ENCODE measurements at regions not wholly inside any gene's neighbourhood (a gene's known extent, or its start where the extent isn't known, plus 50 kb on each side); places are given as distances from the start of the nearest gene placed in this dataset.

DNA sequence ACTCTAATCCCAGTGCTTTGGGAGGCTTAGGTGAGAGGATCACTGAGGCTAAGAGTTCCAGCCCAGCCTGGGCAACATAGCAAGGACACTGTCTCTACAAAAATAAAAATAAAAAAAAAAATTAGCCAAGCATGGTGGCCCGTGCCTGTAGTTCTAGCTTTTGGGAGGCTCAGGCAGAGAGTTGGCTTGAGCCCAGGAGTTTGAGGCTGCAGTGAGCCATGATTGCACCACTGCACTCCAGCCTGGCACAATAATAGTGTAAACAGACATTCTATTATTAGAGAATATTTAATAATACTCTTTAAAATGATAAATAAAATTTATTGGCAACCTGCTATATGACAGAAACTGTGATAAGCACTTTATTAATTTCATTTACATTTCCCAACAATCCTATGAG lies 908.9 kb downstream of the TUSC7 start:
- DNase-seq (ENCODE audit: extremely low read depth in 1 of 4, low spot score in 3 of 4) (no peak), FAIRE-seq (no peak), ATAC-seq (no peak)
- no peak overlapping the region for H3K4me2 ChIP-seq (ENCODE audit: insufficient read depth, low read length)
- TF ChIP-seq, protein P1, sequence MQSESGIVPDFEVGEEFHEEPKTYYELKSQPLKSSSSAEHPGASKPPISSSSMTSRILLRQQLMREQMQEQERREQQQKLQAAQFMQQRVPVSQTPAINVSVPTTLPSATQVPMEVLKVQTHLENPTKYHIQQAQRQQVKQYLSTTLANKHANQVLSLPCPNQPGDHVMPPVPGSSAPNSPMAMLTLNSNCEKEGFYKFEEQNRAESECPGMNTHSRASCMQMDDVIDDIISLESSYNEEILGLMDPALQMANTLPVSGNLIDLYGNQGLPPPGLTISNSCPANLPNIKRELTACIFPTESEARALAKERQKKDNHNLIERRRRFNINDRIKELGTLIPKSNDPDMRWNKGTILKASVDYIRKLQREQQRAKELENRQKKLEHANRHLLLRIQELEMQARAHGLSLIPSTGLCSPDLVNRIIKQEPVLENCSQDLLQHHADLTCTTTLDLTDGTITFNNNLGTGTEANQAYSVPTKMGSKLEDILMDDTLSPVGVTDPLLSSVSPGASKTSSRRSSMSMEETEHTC (IDR thresholded peaks at IDR 0.05), result no peak
- TF ChIP-seq BRF1 (IDR thresholded peaks at IDR 0.05; ENCODE audit: borderline replicate concordance, extremely low read depth, insufficient read length), result no peak
- TF ChIP-seq SIN3B (IDR thresholded peaks at IDR 0.05; ENCODE audit: low read depth), result no peak
- H3K4me3 ChIP-seq, result no peak overlapping the region
- no peaks in the 10 kb centered on the region for H3K27me3 ChIP-seq (ENCODE audit: control insufficient read depth in 2 of 2, insufficient read depth in 2 of 2, low read length in 2 of 2)
- no peaks in the 10 kb centered on the region for H4K20me1 ChIP-seq (replicated peaks; ENCODE audit: control insufficient read depth, insufficient read depth, low read length)
- CTCF ChIA-PET (ENCODE audit: low intra/inter-chr PET ratio), result no interaction called here
- BruUV-seq (replicated peaks), result no TSS peak
- in situ Hi-C loops (cut with MboI), result no loop called here
- H2AFZ ChIP-seq (ENCODE audit: low read depth, low read length), result no peak overlapping the region
- intact Hi-C loops (cut with micrococcal nuclease), result no loop called here
- H3K9ac ChIP-seq (ENCODE audit: insufficient read depth in 1 of 2, low read depth in 2 of 2, low read length in 2 of 2), result no peak overlapping the region
- H3K27ac ChIP-seq (ENCODE audit: extremely low read depth, low read depth, low read length), result no peak overlapping the region
- H3K36me3 ChIP-seq (ENCODE audit: control insufficient read depth, insufficient read depth, low read length), result no peaks in the 10 kb centered on the region
- POLR2A ChIA-PET, result no interaction called here
- no peaks in the 10 kb centered on the region for H3K79me2 ChIP-seq (ENCODE audit: control insufficient read depth, insufficient read depth, low read length)
- H3K9me1 ChIP-seq (ENCODE audit: control insufficient read depth, insufficient read depth, low read length), result no peaks in the 10 kb centered on the region
- WGBS (ENCODE audit: insufficient coverage, low coverage, missing lambda C conversion rate), result 0% methylated on average over 1 of the region's 1 CpG
- no peaks in the 10 kb centered on the region for H3K4me1 ChIP-seq (replicated peaks in 1 of 2; ENCODE audit: control insufficient read depth in 2 of 2, insufficient read depth in 2 of 2, low read length in 2 of 2)
- H3K9me3 ChIP-seq (replicated peaks; ENCODE audit: control insufficient read depth, insufficient read depth, low read depth, low read length), result no peaks in the 10 kb centered on the region

DNA sequence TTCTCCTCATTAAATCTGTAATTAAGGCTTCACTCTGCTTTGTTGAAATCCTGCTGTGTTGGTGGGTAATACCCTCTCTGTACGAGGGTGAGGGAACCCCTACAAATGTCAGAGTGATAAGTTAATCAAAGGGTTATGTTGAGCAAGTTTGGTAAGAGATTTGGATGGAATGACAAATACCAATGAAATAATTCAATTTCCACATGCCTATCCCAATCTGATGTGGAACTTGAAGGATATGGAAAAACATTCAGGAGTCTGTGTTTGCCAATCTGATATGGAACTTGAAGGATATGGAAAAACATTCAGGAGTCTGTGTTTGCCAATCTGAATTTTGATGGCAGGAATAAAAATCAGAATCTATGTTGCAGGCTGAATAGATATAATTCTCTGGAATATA lies 910.2 kb downstream of the TUSC7 start:
- H3K27me3 ChIP-seq (ENCODE audit: control insufficient read depth in 2 of 2, insufficient read depth in 2 of 2, low read length in 2 of 2), result no peaks in the 10 kb centered on the region
- H3K4me2 ChIP-seq (ENCODE audit: insufficient read depth, low read length), result no peak overlapping the region
- FAIRE-seq (no peak), ATAC-seq (no peak), DNase-seq (ENCODE audit: extremely low read depth in 1 of 4, low spot score in 3 of 4) (no peak)
- H3K36me3 ChIP-seq (ENCODE audit: control insufficient read depth, insufficient read depth, low read length), result no peaks in the 10 kb centered on the region
- no peak overlapping the region for H2AFZ ChIP-seq (ENCODE audit: low read depth, low read length)
- POLR2A ChIA-PET, result no interaction called here
- H3K9me1 ChIP-seq (ENCODE audit: control insufficient read depth, insufficient read depth, low read length), result no peaks in the 10 kb centered on the region
- in situ Hi-C loops (cut with MboI) (no loop called here), intact Hi-C loops (cut with micrococcal nuclease) (no loop called here)
- no peaks in the 10 kb centered on the region for H3K9me3 ChIP-seq (replicated peaks; ENCODE audit: control insufficient read depth, insufficient read depth, low read depth, low read length)
- no peaks in the 10 kb centered on the region for H4K20me1 ChIP-seq (replicated peaks; ENCODE audit: control insufficient read depth, insufficient read depth, low read length)
- 0% methylated on average over 1 of the region's 1 CpG for WGBS (ENCODE audit: insufficient coverage, low coverage, missing lambda C conversion rate)
- no peak overlapping the region for H3K27ac ChIP-seq (ENCODE audit: extremely low read depth, low read depth, low read length)
- no peaks in the 10 kb centered on the region for H3K79me2 ChIP-seq (ENCODE audit: control insufficient read depth, insufficient read depth, low read length)
- CTCF ChIA-PET (ENCODE audit: low intra/inter-chr PET ratio), result no interaction called here
- H3K4me1 ChIP-seq (replicated peaks in 1 of 2; ENCODE audit: control insufficient read depth in 2 of 2, insufficient read depth in 2 of 2, low read length in 2 of 2), result no peaks in the 10 kb centered on the region
- no TSS peak for BruUV-seq (replicated peaks)
- no peak overlapping the region for H3K9ac ChIP-seq (ENCODE audit: insufficient read depth in 1 of 2, low read depth in 2 of 2, low read length in 2 of 2)
- TF ChIP-seq, protein P2, sequence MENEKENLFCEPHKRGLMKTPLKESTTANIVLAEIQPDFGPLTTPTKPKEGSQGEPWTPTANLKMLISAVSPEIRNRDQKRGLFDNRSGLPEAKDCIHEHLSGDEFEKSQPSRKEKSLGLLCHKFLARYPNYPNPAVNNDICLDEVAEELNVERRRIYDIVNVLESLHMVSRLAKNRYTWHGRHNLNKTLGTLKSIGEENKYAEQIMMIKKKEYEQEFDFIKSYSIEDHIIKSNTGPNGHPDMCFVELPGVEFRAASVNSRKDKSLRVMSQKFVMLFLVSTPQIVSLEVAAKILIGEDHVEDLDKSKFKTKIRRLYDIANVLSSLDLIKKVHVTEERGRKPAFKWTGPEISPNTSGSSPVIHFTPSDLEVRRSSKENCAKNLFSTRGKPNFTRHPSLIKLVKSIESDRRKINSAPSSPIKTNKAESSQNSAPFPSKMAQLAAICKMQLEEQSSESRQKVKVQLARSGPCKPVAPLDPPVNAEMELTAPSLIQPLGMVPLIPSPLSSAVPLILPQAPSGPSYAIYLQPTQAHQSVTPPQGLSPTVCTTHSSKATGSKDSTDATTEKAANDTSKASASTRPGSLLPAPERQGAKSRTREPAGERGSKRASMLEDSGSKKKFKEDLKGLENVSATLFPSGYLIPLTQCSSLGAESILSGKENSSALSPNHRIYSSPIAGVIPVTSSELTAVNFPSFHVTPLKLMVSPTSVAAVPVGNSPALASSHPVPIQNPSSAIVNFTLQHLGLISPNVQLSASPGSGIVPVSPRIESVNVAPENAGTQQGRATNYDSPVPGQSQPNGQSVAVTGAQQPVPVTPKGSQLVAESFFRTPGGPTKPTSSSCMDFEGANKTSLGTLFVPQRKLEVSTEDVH (IDR thresholded peaks at IDR 0.05; ENCODE audit: low read depth, partially characterized antibody), result no peak
- TF ChIP-seq PHB (CRISPR knock-in tag; IDR thresholded peaks at IDR 0.05) (no peak), BRF1 (IDR thresholded peaks at IDR 0.05; ENCODE audit: borderline replicate concordance, extremely low read depth, insufficient read length) (no peak), TRIM28 (IDR thresholded peaks at IDR 0.05) (no peak)
- TF ChIP-seq, protein P3, sequence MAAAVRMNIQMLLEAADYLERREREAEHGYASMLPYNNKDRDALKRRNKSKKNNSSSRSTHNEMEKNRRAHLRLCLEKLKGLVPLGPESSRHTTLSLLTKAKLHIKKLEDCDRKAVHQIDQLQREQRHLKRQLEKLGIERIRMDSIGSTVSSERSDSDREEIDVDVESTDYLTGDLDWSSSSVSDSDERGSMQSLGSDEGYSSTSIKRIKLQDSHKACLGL (CRISPR knock-in tag; IDR thresholded peaks at IDR 0.05; ENCODE audit: borderline replicate concordance, poor library complexity, severe bottlenecking), result no peak
- no peak overlapping the region for H3K4me3 ChIP-seq

Measured in K562 (cell line).